D721Med (cell line): ENCODE measurements at regions not wholly inside any gene's neighbourhood (a gene's known extent, or its start where the extent isn't known, plus 50 kb on each side); places are given as distances from the start of the nearest gene placed in this dataset.

Source experiments
- DNase-seq: peaks from one replicate; pipeline ENCODE4 v3.0.0; 2011; ENCODE audit warnings: low spot score; ENCODE audit not compliant: insufficient read length
- FAIRE-seq: peaks from 2 replicates; lab custom pipeline; 2011; peaks lifted over from hg19 to GRCh38; lab: Jason Lieb, UNC
- TF ChIP-seq, protein P1 (sequence below): IDR thresholded peaks from 2 replicates; pipeline ENCODE4 v1.5.1; 2012; ENCODE audit warnings: mild to moderate bottlenecking, control low read depth; ENCODE audit not compliant: insufficient read depth; ENCODE audit errors: missing control alignments

- DNase-seq (no peak), FAIRE-seq (no peak)
- TF ChIP-seq, protein P1, sequence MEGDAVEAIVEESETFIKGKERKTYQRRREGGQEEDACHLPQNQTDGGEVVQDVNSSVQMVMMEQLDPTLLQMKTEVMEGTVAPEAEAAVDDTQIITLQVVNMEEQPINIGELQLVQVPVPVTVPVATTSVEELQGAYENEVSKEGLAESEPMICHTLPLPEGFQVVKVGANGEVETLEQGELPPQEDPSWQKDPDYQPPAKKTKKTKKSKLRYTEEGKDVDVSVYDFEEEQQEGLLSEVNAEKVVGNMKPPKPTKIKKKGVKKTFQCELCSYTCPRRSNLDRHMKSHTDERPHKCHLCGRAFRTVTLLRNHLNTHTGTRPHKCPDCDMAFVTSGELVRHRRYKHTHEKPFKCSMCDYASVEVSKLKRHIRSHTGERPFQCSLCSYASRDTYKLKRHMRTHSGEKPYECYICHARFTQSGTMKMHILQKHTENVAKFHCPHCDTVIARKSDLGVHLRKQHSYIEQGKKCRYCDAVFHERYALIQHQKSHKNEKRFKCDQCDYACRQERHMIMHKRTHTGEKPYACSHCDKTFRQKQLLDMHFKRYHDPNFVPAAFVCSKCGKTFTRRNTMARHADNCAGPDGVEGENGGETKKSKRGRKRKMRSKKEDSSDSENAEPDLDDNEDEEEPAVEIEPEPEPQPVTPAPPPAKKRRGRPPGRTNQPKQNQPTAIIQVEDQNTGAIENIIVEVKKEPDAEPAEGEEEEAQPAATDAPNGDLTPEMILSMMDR, result no peak
Observed at GRCh38 chr2:82875858-82876257, 1583.2 kb downstream of the SUCLG1 start.

- TF ChIP-seq, protein P1, result no peak
- DNase-seq, result no peak
- no peak for FAIRE-seq
Observed at GRCh38 chr2:82857967-82858366, 1601.1 kb downstream of the SUCLG1 start.

DNA sequence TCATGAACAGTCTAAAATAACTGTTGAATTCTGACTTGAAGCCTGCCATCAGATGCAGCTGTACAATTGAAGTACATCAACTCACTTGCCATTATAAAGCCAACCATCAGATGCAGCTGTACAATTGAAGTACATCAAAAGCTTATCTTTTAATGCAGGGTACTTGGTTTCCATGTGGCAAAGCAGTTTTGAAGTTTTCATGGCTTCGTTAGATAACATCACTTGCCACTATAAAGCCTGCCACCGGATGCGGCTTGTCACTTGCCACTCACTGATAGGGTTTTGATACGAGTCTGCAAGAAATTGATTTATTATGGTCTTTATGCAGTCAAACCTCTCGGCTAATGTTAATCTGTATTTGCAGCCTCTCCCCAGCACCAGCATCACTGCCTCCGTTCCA is 1605.8 kb downstream of the SUCLG1 start:
- DNase-seq, result no peak
- FAIRE-seq, result no peak
- TF ChIP-seq, protein P1, result no peak

DNA sequence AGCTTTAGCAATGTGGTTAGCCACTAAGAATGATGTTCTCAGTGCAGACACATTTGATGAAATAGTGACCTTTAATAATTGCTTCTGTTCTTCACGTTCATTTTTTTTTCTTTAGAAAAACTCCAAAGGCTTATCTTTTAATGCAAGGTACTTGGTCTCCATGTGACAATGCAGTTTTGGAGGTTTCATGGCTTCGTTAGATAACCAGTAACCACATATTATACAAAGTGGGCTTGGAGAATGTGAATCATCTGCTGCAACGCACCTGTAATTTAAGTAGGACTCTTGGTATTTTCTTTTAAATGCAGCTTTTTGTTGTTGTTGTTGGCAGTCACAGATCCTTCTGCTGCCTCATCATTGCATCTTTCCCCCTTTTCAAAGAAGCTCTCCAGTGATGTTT is 1606.3 kb downstream of the SUCLG1 start:
- TF ChIP-seq, protein P1, result no peak
- FAIRE-seq (no peak), DNase-seq (no peak)

- DNase-seq, result no peak
- TF ChIP-seq, protein P1, result no peak
- no peak for FAIRE-seq
Observed at GRCh38 chr2:82848285-82848684, 1610.8 kb downstream of the SUCLG1 start.

DNA sequence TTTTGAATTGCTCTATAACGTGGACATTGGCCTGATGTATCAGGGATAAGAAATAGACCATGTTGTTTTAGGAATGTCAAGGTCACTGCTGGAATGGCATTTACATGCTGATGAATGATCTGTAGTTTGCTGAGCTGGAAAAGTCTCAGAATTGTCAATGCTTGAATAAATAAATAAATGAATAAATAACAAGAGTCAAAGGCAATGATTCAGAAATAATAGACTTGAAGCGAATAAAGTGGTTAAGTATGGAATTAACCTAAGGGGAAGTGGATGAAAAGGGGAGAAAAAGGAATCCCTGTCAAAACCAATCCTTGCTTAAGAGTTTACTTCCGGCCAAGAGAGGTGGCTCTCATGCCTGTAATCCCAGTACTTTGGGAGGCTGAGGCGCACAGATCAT is 1620.0 kb downstream of the SUCLG1 start:
- TF ChIP-seq, protein P1, result no peak
- FAIRE-seq, result no peak
- no peak for DNase-seq

- TF ChIP-seq, protein P1, result no peak
- FAIRE-seq (no peak), DNase-seq (no peak)
Observed at GRCh38 chr2:82837588-82838304, 1621.3 kb downstream of the SUCLG1 start.
